Upper lobe of left lung (tissue), 6 donors: ENCODE measurements at regions not wholly inside any gene's neighbourhood (a gene's known extent, or its start where the extent isn't known, plus 50 kb on each side); places are given as distances from the start of the nearest gene placed in this dataset.

Source experiments
- ATAC-seq, 2 donors: fragments of 200-7000 bp; cut with Tn5 transposase; one replicate each; pipeline ENCODE4 v1.9.1; 2022; ENCODE audit warnings: mild to moderate bottlenecking in 2 of 2, moderate library complexity in 2 of 2; ENCODE audit not compliant: low FRiP score in 2 of 2
- DNase-seq, 2 donors: peaks; one replicate each; pipeline ENCODE4 v3.0.0-alpha.2; 2019 to 2020
- H3K27ac ChIP-seq, 4 donors: fragments of 200-600 bp; sonication (generic); one replicate each; pipeline ENCODE4 v1.5.1; 2016 to 2019
- H3K27me3 ChIP-seq, 4 donors: fragments of 200-600 bp; sonication (generic); one replicate each; pipeline ENCODE4 v1.5.1; 2017 to 2019
- H3K36me3 ChIP-seq, 4 donors: fragments of 200-600 bp; sonication (generic); one replicate each; pipeline ENCODE4 v1.5.1; 2016 to 2019
- H3K4me1 ChIP-seq, 4 donors: fragments of 200-600 bp; sonication (generic); one replicate each; pipeline ENCODE4 v1.5.1; 2018 to 2019
- H3K4me3 ChIP-seq, 4 donors: fragments of 200-600 bp; sonication (generic); one replicate each; pipeline ENCODE4 v1.5.1; 2017 to 2019; ENCODE audit warnings: mild to moderate bottlenecking in 2 of 4, moderate library complexity in 1 of 4
- H3K9me3 ChIP-seq, 4 donors: fragments of 200-600 bp; sonication (generic); one replicate each; pipeline ENCODE4 v1.5.1; 2018 to 2019
- CTCF ChIP-seq, 6 experiments: fragments of 450-650 bp in 4 of 6; fragments of 200-600 bp in 2 of 6; sonication (generic) in 2 of 6; IDR thresholded peaks; one replicate each; pipeline ENCODE4 v1.5.1; 2016 to 2019; ENCODE audit warnings: antibody characterized with exemption in 6 of 6
- EP300 ChIP-seq, 4 donors: sonication (generic); formaldehyde crosslinking; IDR thresholded peaks; one replicate each; pipeline ENCODE4 v1.5.1; 2017; ENCODE audit warnings: antibody characterized with exemption in 4 of 4, control low read depth in 2 of 4
- POLR2A ChIP-seq, 4 donors: fragments of 450-650 bp; IDR thresholded peaks; one replicate each; pipeline ENCODE4 v1.5.1; 2016 to 2017; ENCODE audit warnings: antibody characterized with exemption in 4 of 4, mild to moderate bottlenecking in 2 of 4
- POLR2AphosphoS5 ChIP-seq, 2 donors: sonication (generic); formaldehyde crosslinking; IDR thresholded peaks; one replicate each; pipeline ENCODE4 v1.5.1; 2017; ENCODE audit warnings: antibody characterized with exemption in 2 of 2
- WGBS, 2 donors: methylation state at CpG; one replicate each; pipeline ENCODE4 v1.1.5; 2017 to 2018; 5-methylcytosine and 5-hydroxymethylcytosine counted together
- donor health status: DM: no; HTN: no; CAD: no; lungs with moderate emphysema.
- donor health status: DM: no; HTN: yes; CAD: no; lungs with severe emphysema.

GRCh38 chr13:64740493-64740892 lies 2489.6 kb downstream of the PCDH9 start:
- Histone ChIP-seq H3K9me3 (no peaks in the 10 kb centered on the region), H3K27me3 (no peaks in the 10 kb centered on the region), H3K36me3 (no peaks in the 10 kb centered on the region), H3K4me3 (no peak overlapping the region), H3K4me1 (no peaks in the 10 kb centered on the region), H3K27ac (no peak overlapping the region)
- DNase-seq, result no peak
- WGBS, 2 donors, result 78 to 80% methylated on average over 2 of the region's 2 CpGs
- TF ChIP-seq POLR2A (IDR thresholded peaks at IDR 0.05) (no peak), CTCF (IDR thresholded peaks at IDR 0.05) (no peak), EP300 (IDR thresholded peaks at IDR 0.05) (no peak), POLR2AphosphoS5 (IDR thresholded peaks at IDR 0.05) (no peak)
- no peak for ATAC-seq

DNA sequence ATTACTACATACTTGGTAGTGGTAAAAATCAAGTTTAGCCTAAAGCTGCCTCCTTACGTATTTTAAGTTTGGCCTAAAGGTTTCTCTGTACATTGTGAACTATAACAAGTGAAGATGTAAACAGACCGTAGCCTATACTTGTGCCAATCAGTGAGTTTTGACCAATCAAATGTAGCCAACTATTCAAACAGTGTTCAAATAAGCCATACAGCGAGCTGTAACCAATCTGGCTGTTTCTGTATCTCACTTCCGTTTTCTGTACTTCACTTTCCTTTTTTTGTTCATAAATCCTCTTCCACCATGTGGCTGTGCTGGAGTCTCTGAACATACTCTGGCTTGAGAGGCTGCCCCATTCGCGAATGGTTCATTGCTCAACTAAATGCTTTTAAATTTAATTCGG lies 2504.6 kb downstream of the PCDH9 start:
- H3K36me3 ChIP-seq, result no peaks in the 10 kb centered on the region
- ATAC-seq (no peak), DNase-seq (no peak)
- H3K4me3 ChIP-seq, result no peak overlapping the region
- H3K4me1 ChIP-seq, result no peaks in the 10 kb centered on the region
- no peak overlapping the region for H3K27ac ChIP-seq
- 85 to 90% methylated on average over 7 of the region's 7 CpGs for WGBS, 2 donors
- no peaks in the 10 kb centered on the region for H3K27me3 ChIP-seq
- no peaks in the 10 kb centered on the region for H3K9me3 ChIP-seq
- no peak for TF ChIP-seq POLR2A (IDR thresholded peaks at IDR 0.05)
- no peak for TF ChIP-seq EP300 (IDR thresholded peaks at IDR 0.05)
- no peak for TF ChIP-seq CTCF (IDR thresholded peaks at IDR 0.05)
- TF ChIP-seq POLR2AphosphoS5 (IDR thresholded peaks at IDR 0.05), result no peak

- Histone ChIP-seq H3K27me3 (no peaks in the 10 kb centered on the region), H3K36me3 (no peaks in the 10 kb centered on the region), H3K4me1 (no peaks in the 10 kb centered on the region), H3K9me3 (no peaks in the 10 kb centered on the region), H3K4me3 (no peak overlapping the region), H3K27ac (no peak overlapping the region)
- TF ChIP-seq POLR2AphosphoS5 (IDR thresholded peaks at IDR 0.05), result no peak
- no peak for TF ChIP-seq CTCF (IDR thresholded peaks at IDR 0.05)
- no peak for TF ChIP-seq POLR2A (IDR thresholded peaks at IDR 0.05)
- TF ChIP-seq EP300 (IDR thresholded peaks at IDR 0.05), result no peak
- DNase-seq, result no peak
- 25 to 47% methylated on average over 2 of the region's 2 CpGs for WGBS, 2 donors
- peak in 1 of 2 donors; percentile 19 for ATAC-seq
Observed at GRCh38 chr13:64723724-64724123, 2506.4 kb downstream of the PCDH9 start.

GRCh38 chr13:64718116-64718515 lies 2512.0 kb downstream of the PCDH9 start:
- Histone ChIP-seq H3K9me3 (no peaks in the 10 kb centered on the region), H3K4me3 (no peak overlapping the region), H3K27me3 (no peaks in the 10 kb centered on the region), H3K36me3 (no peaks in the 10 kb centered on the region), H3K4me1 (no peaks in the 10 kb centered on the region), H3K27ac (no peak overlapping the region)
- no peak for TF ChIP-seq CTCF (IDR thresholded peaks at IDR 0.05)
- no peak for TF ChIP-seq POLR2AphosphoS5 (IDR thresholded peaks at IDR 0.05)
- TF ChIP-seq EP300 (IDR thresholded peaks at IDR 0.05), result no peak
- no peak for TF ChIP-seq POLR2A (IDR thresholded peaks at IDR 0.05)
- DNase-seq (no peak), ATAC-seq (no peak)
- WGBS, 2 donors, result 84 to 85% methylated on average over 2 of the region's 2 CpGs

DNA sequence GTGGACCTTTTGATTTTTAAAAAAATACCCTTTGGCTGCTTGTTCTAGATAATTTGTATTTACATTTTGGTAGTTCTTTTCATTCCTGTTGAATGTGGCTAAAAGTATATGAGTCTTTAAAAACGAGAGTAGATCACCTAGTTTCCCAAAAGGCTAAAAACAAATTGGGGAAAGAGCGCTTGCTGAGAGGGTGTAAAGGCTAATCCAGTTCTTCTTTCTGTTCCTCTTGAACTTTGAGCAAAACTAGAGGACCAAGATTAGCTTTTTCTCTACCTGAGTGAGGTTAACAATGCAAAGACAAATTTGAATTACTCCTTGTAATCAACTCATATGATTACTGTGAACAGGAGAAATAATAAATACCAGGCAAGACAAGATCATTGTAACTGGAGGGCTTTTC lies 2513.2 kb downstream of the PCDH9 start:
- 44 to 62% methylated on average over 2 of the region's 2 CpGs for WGBS, 2 donors
- no peak for TF ChIP-seq POLR2AphosphoS5 (IDR thresholded peaks at IDR 0.05)
- no peak for TF ChIP-seq CTCF (IDR thresholded peaks at IDR 0.05)
- no peak for TF ChIP-seq EP300 (IDR thresholded peaks at IDR 0.05)
- TF ChIP-seq POLR2A (IDR thresholded peaks at IDR 0.05), result no peak
- DNase-seq (no peak), ATAC-seq (no peak)
- H3K4me3 ChIP-seq, result no peak overlapping the region
- no peaks in the 10 kb centered on the region for H3K9me3 ChIP-seq
- no peaks in the 10 kb centered on the region for H3K4me1 ChIP-seq
- no peaks in the 10 kb centered on the region for H3K27me3 ChIP-seq
- H3K36me3 ChIP-seq, result no peaks in the 10 kb centered on the region
- H3K27ac ChIP-seq, result no peak overlapping the region
